PC-9 (cell line): ENCODE measurements at regions not wholly inside any gene's neighbourhood (a gene's known extent, or its start where the extent isn't known, plus 50 kb on each side); places are given as distances from the start of the nearest gene placed in this dataset.

Experiments
- BruUV-seq: library from RNA; stranded (reverse); fragments of 400-500 nt; replicated peaks from 2 replicates; lab custom pipeline; 2021; lab: Mats Ljungman, UMichigan
- CTCF ChIA-PET: fragments of 300-600 bp; sonication (Branson Sonifier 250); formaldehyde crosslinking; loops from one replicate; lab custom pipeline; 2022; ENCODE audit warnings: antibody characterized with exemption; lab: Charles Lee
- POLR2A ChIA-PET: fragments of 300-600 bp; sonication (Branson Sonifier 250); formaldehyde crosslinking; loops from one replicate; lab custom pipeline; 2022; ENCODE audit warnings: antibody characterized with exemption; ENCODE audit not compliant: unreplicated experiment; lab: Charles Lee
- DNase-seq, 2 experiments: peaks; one replicate each; pipeline versions ENCODE4 v3.0.0 to v3.0.0-alpha.2; 2015 to 2022; ENCODE audit warnings: mixed read lengths in 1 of 2
- H2AFZ ChIP-seq: fragments of 200-600 bp; sonication (generic); 2 replicates; pipeline ENCODE4 v1.8.1; 2017; ENCODE audit warnings: antibody characterized with exemption
- H3F3A ChIP-seq: fragments of 200-600 bp; sonication (generic); 2 replicates; pipeline ENCODE4 v1.8.1; 2017; ENCODE audit warnings: antibody characterized with exemption, mild to moderate bottlenecking, low read depth; ENCODE audit not compliant: insufficient read depth
- H3K27ac ChIP-seq: fragments of 200-600 bp; sonication (generic); 2 replicates; pipeline ENCODE4 v1.6.1; 2016; ENCODE audit warnings: mixed run types
- H3K27me3 ChIP-seq: fragments of 200-600 bp; sonication (generic); 2 replicates; pipeline ENCODE4 v1.6.1; 2016; ENCODE audit warnings: low read depth, mixed run types; ENCODE audit not compliant: insufficient read depth
- H3K36me3 ChIP-seq: fragments of 200-600 bp; sonication (generic); 2 replicates; pipeline ENCODE4 v1.6.1; 2016; ENCODE audit warnings: low read depth, mixed run types
- H3K4me1 ChIP-seq: fragments of 200-600 bp; sonication (generic); replicated peaks from 2 replicates; pipeline ENCODE4 v1.6.1; 2016; ENCODE audit warnings: mixed run types; ENCODE audit not compliant: insufficient read depth
- H3K4me2 ChIP-seq: fragments of 200-600 bp; sonication (generic); 2 replicates; pipeline ENCODE4 v1.6.1; 2017; ENCODE audit warnings: mixed run types
- H3K4me3 ChIP-seq: fragments of 200-600 bp; sonication (generic); 2 replicates; pipeline ENCODE4 v1.6.1; 2016; ENCODE audit warnings: mixed run types
- H3K79me2 ChIP-seq: fragments of 200-600 bp; sonication (generic); 2 replicates; pipeline ENCODE4 v1.6.1; 2017; ENCODE audit warnings: low read depth, mixed run types
- H3K9me2 ChIP-seq: fragments of 200-600 bp; sonication (generic); 2 replicates; pipeline ENCODE4 v1.8.1; 2017; ENCODE audit warnings: mild to moderate bottlenecking; ENCODE audit not compliant: insufficient read depth
- H3K9me3 ChIP-seq: fragments of 200-600 bp; sonication (generic); 2 replicates; pipeline ENCODE4 v1.8.1; 2016; ENCODE audit warnings: low read depth; ENCODE audit not compliant: insufficient read depth
- H4K20me1 ChIP-seq: fragments of 200-600 bp; sonication (generic); 2 replicates; pipeline ENCODE4 v1.8.1; 2017; ENCODE audit not compliant: insufficient read depth
- EZH2 ChIP-seq: fragments of 200-600 bp; sonication (generic); IDR thresholded peaks from 2 replicates; pipeline ENCODE4 v1.8.0; 2017; ENCODE audit warnings: antibody characterized with exemption, low read depth
- intact Hi-C: fragments of 100-400 bp; cut with micrococcal nuclease; formaldehyde crosslinking; loops from one replicate; pipeline ENCODE4 v1.10.0; 2022; ENCODE audit not compliant: unreplicated experiment
- TF ChIP-seq, protein P1 (sequence below): fragments of 200-600 bp; sonication (generic); conservative IDR thresholded peaks from 2 replicates; pipeline ENCODE4 v1.6.1; 2017; ENCODE audit warnings: mixed run types, antibody characterized with exemption, mild to moderate bottlenecking, moderate library complexity

DNA sequence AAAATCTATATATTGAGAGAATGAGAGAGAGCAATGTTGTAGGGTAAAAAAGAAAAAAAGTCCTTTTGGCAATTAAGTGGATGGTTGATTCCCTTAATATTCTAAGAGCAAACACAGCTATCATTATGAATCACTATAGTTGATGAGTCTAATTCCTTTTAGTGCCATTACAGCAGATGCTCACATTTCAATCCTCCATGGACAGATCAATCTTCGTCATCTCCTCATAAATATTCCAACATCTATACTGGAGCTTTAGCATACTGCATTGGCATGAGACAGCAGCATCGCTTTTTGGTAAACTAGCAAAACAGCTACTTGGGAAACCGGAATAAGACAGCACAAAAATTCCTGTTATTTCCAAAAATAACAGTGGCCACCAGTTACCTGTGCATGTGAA lies 796.7 kb downstream of the QKI start:
- Histone ChIP-seq H2AFZ (no peak overlapping the region), H3K79me2 (no peaks in the 10 kb centered on the region), H3K27me3 (peaks cover 24% of the 10 kb centered on the region; the same call in 1 of the 2 replicates), H3F3A (no peaks in the 10 kb centered on the region), H3K27ac (no peak overlapping the region), H3K36me3 (no peaks in the 10 kb centered on the region), H3K9me3 (no peaks in the 10 kb centered on the region), H3K4me3 (no peak overlapping the region), H3K4me2 (no peak overlapping the region), H4K20me1 (no peaks in the 10 kb centered on the region), H3K9me2 (no peaks in the 10 kb centered on the region), H3K4me1 (no peaks in the 10 kb centered on the region)
- intact Hi-C loops, result no loop called here
- no peak for DNase-seq
- no TSS peak for BruUV-seq
- CTCF ChIA-PET, result no interaction called here
- POLR2A ChIA-PET, result no interaction called here
- TF ChIP-seq EZH2, result no peak
- TF ChIP-seq, protein P1, sequence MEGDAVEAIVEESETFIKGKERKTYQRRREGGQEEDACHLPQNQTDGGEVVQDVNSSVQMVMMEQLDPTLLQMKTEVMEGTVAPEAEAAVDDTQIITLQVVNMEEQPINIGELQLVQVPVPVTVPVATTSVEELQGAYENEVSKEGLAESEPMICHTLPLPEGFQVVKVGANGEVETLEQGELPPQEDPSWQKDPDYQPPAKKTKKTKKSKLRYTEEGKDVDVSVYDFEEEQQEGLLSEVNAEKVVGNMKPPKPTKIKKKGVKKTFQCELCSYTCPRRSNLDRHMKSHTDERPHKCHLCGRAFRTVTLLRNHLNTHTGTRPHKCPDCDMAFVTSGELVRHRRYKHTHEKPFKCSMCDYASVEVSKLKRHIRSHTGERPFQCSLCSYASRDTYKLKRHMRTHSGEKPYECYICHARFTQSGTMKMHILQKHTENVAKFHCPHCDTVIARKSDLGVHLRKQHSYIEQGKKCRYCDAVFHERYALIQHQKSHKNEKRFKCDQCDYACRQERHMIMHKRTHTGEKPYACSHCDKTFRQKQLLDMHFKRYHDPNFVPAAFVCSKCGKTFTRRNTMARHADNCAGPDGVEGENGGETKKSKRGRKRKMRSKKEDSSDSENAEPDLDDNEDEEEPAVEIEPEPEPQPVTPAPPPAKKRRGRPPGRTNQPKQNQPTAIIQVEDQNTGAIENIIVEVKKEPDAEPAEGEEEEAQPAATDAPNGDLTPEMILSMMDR, result no peak

DNA sequence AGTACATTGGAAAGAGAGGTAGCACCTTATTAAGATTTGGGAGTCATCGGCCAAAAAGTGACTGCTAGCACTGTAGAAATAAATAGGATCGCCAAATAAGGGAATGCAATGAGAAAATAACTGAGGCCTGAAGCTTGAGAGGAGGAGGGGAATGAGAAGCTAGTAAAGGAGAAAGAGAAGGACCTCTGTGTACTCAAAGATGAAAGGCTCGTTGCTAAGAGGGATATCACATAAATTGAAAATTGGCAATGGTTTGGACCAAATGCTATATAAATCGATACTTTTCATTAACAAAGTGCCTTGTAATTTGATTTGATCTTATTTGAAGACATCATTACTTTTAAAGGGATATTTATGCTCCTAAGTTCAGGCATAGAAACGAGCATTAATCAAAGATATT lies 796.3 kb downstream of the QKI start:
- POLR2A ChIA-PET, result no interaction called here
- H3K9me3 ChIP-seq, result no peaks in the 10 kb centered on the region
- no peaks in the 10 kb centered on the region for H4K20me1 ChIP-seq
- peaks cover 24% of the 10 kb centered on the region; the same call in 1 of the 2 replicates for H3K27me3 ChIP-seq
- H3K4me2 ChIP-seq, result no peak overlapping the region
- H3K36me3 ChIP-seq, result no peaks in the 10 kb centered on the region
- TF ChIP-seq, protein P1, result no peak
- no peak for TF ChIP-seq EZH2
- intact Hi-C loops, result no loop called here
- H3F3A ChIP-seq, result no peaks in the 10 kb centered on the region
- BruUV-seq, result no TSS peak
- CTCF ChIA-PET, result no interaction called here
- H3K79me2 ChIP-seq, result no peaks in the 10 kb centered on the region
- no peak for DNase-seq
- no peaks in the 10 kb centered on the region for H3K4me1 ChIP-seq
- H3K4me3 ChIP-seq, result no peak overlapping the region
- H2AFZ ChIP-seq, result no peak overlapping the region
- H3K27ac ChIP-seq, result no peak overlapping the region
- no peaks in the 10 kb centered on the region for H3K9me2 ChIP-seq

DNA sequence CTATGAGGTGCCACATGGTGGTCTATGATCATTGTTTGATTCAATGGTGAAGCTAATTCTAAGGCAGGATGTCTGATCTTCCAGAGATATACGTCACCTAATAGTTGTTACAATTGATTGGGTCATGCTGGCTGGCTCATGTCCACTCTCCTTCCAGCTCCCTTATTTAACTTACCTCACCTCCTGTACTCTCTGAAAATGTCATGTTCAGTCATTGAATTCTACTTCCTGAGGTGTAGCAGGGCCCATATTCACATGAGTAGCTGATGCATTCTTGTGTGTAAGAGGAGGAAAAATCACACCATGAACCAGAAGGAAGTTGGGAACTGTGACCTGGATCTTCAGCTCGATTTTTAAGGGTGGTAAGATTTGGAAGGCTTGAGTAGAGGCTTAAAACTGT lies 795.8 kb downstream of the QKI start:
- no TSS peak for BruUV-seq
- no peak for DNase-seq
- ChIA-PET CTCF (no interaction called here), POLR2A (no interaction called here)
- H3K9me2 ChIP-seq, result no peaks in the 10 kb centered on the region
- H3K27me3 ChIP-seq, result peaks cover 21% of the 10 kb centered on the region; the same call in 1 of the 2 replicates
- no peak overlapping the region for H3K4me3 ChIP-seq
- H2AFZ ChIP-seq, result no peak overlapping the region
- H3F3A ChIP-seq, result no peaks in the 10 kb centered on the region
- TF ChIP-seq EZH2, result no peak
- TF ChIP-seq, protein P1, result no peak
- no peaks in the 10 kb centered on the region for H4K20me1 ChIP-seq
- no peaks in the 10 kb centered on the region for H3K79me2 ChIP-seq
- H3K36me3 ChIP-seq, result no peaks in the 10 kb centered on the region
- intact Hi-C loops, result no loop called here
- H3K4me1 ChIP-seq, result no peaks in the 10 kb centered on the region
- H3K4me2 ChIP-seq, result no peak overlapping the region
- no peaks in the 10 kb centered on the region for H3K9me3 ChIP-seq
- no peak overlapping the region for H3K27ac ChIP-seq
